Activated CD4-positive, alpha-beta memory T cell treated with anti-CD3 and anti-CD28 coated beads for 36 hours (primary cell): ENCODE measurements at regions not wholly inside any gene's neighbourhood (a gene's known extent, or its start where the extent isn't known, plus 50 kb on each side); places are given as distances from the start of the nearest gene placed in this dataset.

Source experiments
- CTCF ChIA-PET: fragments of 350-600 bp; sonication (Branson Sonifier 250); formaldehyde crosslinking; loops from one replicate; lab custom pipeline; 2021; ENCODE audit warnings: antibody characterized with exemption, inconsistent platforms; lab: Charles Lee
- POLR2A ChIA-PET: fragments of 350-600 bp; sonication (Branson Sonifier 250); formaldehyde crosslinking; loops from one replicate; lab custom pipeline; 2021; ENCODE audit warnings: antibody characterized with exemption; lab: Charles Lee
- DNase-seq: peaks from one replicate; pipeline ENCODE4 v3.0.0-alpha.2; 2020
- H3K27ac Mint-ChIP-seq: one replicate; pipeline ENCODE4 v1.8.0; 2021; ENCODE audit warnings: mixed read lengths
- H3K27me3 Mint-ChIP-seq: one replicate; pipeline ENCODE4 v1.8.0; 2021; ENCODE audit warnings: mixed read lengths
- H3K36me3 Mint-ChIP-seq: one replicate; pipeline ENCODE4 v1.8.0; 2021; ENCODE audit warnings: mixed read lengths
- H3K4me1 Mint-ChIP-seq: one replicate; pipeline ENCODE4 v1.8.0; 2021; ENCODE audit warnings: low read depth, mixed read lengths
- H3K4me3 Mint-ChIP-seq: one replicate; pipeline ENCODE4 v1.8.0; 2021; ENCODE audit warnings: mild to moderate bottlenecking, mixed read lengths
- H3K9me3 Mint-ChIP-seq: one replicate; pipeline ENCODE4 v1.8.0; 2021; ENCODE audit warnings: mixed read lengths
- intact Hi-C: fragments of 100-400 bp; cut with micrococcal nuclease; formaldehyde crosslinking; loops from one replicate; pipeline ENCODE4 v1.15.1; 2023

DNA sequence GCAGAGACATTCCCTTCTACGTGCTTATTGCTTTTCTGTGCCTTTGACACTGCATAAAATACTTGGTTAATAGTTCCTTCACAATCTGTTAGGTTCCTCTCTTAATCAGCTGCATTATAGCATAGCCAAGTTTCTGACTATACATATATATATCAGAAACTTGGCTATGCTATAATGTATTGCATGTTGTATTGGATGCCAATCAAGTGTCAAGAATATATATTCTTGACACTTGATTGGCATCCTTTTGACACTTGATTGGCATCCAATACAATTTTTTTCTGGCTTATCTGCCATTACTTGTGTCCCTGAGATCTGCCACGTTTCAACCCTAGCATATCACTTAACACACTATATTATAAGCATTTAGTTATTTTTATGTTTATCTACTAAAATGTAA, 949.7 kb upstream of the TENM4 start:
- intact Hi-C loops, result no loop called here
- Mint-ChIP-seq H3K9me3 (peaks cover 17% of the 10 kb centered on the region), H3K4me3 (no peak overlapping the region), H3K27ac (no peak overlapping the region), H3K36me3 (no peaks in the 10 kb centered on the region), H3K4me1 (no peaks in the 10 kb centered on the region), H3K27me3 (no peaks in the 10 kb centered on the region)
- DNase-seq, result no peak
- POLR2A ChIA-PET, result no interaction called here
- CTCF ChIA-PET, result no interaction called here

DNA sequence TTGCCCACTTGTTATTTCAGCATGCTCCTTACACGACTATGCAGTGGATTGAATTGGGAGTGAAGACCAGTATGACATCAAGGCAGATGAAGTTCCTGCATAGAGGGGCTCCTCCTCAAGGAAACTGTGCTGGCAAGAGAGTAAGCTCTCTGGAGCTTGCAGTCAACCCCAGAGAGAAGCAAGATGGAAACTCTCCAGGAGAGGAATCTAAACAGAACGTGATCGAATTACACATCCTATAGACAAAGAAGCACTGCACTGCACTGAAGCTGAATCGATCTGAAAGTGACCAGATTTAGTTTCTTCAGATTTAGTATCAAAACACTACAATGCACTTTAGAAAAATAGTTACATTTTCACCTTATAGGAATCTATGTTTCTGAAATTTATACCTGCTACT, 947.7 kb upstream of the TENM4 start:
- CTCF ChIA-PET, result no interaction called here
- intact Hi-C loops, result no loop called here
- no peak overlapping the region for H3K4me3 Mint-ChIP-seq
- H3K27ac Mint-ChIP-seq, result no peak overlapping the region
- POLR2A ChIA-PET, result no interaction called here
- no peaks in the 10 kb centered on the region for H3K27me3 Mint-ChIP-seq
- peaks cover 18% of the 10 kb centered on the region for H3K9me3 Mint-ChIP-seq
- DNase-seq, result no peak
- no peaks in the 10 kb centered on the region for H3K36me3 Mint-ChIP-seq
- H3K4me1 Mint-ChIP-seq, result no peaks in the 10 kb centered on the region

DNA sequence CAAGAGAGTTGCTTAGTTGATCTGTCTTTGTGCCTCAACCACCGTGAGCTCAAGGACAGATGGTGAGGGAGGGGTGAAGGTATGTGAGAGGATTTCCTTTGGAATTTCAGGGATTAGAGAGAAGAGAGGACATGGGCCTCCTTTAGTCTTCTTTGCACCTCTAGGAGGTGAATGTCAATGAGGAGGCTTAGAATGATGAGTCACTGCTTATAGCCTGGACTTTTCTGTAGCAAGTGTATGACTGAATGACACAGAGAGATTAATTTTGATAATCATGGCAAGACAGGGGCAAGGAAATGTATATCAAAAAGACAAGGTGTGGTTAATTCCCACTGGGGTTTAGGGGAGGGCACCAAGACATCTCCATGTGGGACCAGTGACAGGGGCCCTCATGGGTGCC, 947.3 kb upstream of the TENM4 start:
- Mint-ChIP-seq H3K4me3 (no peak overlapping the region), H3K4me1 (no peaks in the 10 kb centered on the region), H3K27me3 (no peaks in the 10 kb centered on the region), H3K27ac (no peak overlapping the region), H3K9me3 (peaks cover 18% of the 10 kb centered on the region), H3K36me3 (no peaks in the 10 kb centered on the region)
- ChIA-PET CTCF (no interaction called here), POLR2A (no interaction called here)
- DNase-seq, result no peak
- intact Hi-C loops, result no loop called here

DNA sequence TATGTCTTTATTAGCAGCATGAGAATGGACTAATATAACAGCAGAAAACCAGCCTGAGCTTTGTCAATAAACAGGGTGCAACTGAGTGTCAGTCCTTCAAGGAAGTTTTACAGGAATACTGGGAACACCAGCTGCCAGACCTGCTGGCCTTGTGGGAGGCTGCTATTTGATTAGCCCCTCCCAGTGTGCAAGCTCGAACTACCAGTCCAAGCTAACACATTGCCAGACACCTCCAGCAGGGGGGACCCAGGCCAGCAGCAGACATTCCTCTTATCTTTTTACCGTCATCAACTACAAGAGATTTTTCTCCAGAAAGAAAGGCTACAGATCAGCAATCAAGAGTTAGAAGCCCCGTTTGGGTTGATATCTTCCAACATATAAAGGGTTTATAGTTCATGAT, 942.8 kb upstream of the TENM4 start:
- Mint-ChIP-seq H3K4me1 (no peaks in the 10 kb centered on the region), H3K36me3 (no peaks in the 10 kb centered on the region), H3K4me3 (no peak overlapping the region), H3K27me3 (no peaks in the 10 kb centered on the region), H3K27ac (no peak overlapping the region), H3K9me3 (peaks cover 14% of the 10 kb centered on the region)
- DNase-seq, result no peak
- ChIA-PET POLR2A (no interaction called here), CTCF (no interaction called here)
- intact Hi-C loops, result no loop called here

DNA sequence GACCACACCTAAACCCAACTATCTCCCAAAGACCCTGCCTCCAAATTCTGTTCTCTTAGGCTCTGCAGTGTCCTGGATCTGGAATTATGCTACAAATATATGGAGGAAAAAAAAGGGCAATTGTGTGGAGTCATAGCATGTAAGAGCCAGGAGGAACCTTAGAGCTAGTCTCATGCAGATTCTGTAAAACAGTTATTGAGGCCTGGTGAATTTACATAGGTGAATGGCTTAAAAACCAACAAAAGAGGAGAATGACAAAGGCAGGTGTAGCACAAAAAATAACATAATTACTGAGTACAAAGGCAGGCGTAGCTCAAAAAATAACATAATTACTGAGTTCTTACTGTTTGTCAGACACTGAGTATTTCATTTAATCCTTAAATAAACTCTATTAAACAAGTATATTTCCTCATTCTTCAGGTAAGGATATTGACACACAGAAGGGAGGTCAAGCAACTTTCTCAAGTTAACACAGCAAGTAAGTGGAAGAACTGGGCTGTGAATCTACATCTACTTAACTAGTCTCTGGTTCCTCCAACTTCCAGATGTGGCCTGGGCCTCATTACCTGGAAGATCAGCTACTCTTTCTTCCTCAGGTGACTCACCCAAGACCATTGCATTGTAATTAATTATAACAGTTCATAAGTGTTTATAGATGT, 938.9 kb upstream of the TENM4 start:
- Mint-ChIP-seq H3K36me3 (no peaks in the 10 kb centered on the region), H3K27me3 (no peaks in the 10 kb centered on the region), H3K4me3 (no peak overlapping the region), H3K4me1 (no peaks in the 10 kb centered on the region), H3K27ac (no peak overlapping the region), H3K9me3 (peaks cover 5% of the 10 kb centered on the region)
- ChIA-PET CTCF (no interaction called here), POLR2A (no interaction called here)
- intact Hi-C loops, result no loop called here
- no peak for DNase-seq

DNA sequence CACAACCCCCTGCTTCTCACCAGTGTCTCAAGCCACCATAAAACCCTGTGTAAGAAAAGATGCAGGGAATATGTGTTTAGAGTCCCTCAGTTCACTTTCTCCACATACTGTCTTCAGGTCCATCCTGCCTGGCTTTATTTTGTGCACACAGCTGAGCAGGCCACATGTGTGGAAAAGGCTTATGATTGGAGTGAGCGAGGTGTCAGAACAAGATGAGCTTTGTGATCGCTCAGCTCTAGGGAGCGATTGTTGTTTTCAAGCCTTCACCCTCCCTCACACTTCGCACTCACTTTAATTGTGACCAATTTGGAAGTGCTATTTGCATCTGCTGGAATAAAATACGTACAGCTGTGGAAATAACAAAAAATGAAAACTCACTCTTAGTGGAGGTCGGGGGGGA, 931.1 kb upstream of the TENM4 start:
- no peaks in the 10 kb centered on the region for H3K27me3 Mint-ChIP-seq
- no peak for DNase-seq
- H3K4me3 Mint-ChIP-seq, result no peak overlapping the region
- no peaks in the 10 kb centered on the region for H3K36me3 Mint-ChIP-seq
- ChIA-PET CTCF (no interaction called here), POLR2A (no interaction called here)
- no peaks in the 10 kb centered on the region for H3K4me1 Mint-ChIP-seq
- intact Hi-C loops, result no loop called here
- H3K27ac Mint-ChIP-seq, result no peak overlapping the region
- H3K9me3 Mint-ChIP-seq, result peaks cover 13% of the 10 kb centered on the region

DNA sequence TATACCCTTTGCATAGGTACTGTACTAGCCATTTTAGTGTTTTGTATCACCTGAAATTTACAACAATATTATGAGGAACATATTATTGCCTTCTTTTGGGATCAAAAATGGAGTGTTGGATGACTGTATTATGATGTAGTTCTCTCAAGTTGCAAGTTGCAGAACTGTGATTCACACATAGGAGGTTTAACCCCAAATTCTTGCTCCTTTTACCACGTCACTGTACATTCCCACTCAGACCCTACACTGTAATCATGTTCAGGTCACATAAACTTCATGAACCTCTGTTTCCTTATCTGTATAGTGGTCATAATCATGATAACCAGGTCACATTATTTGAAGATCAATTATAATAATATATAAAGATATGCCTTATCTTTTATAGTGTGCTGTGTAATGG, 925.1 kb upstream of the TENM4 start:
- ChIA-PET POLR2A (no interaction called here), CTCF (no interaction called here)
- Mint-ChIP-seq H3K4me1 (no peaks in the 10 kb centered on the region), H3K36me3 (no peaks in the 10 kb centered on the region), H3K27ac (no peak overlapping the region), H3K9me3 (peaks cover 10% of the 10 kb centered on the region), H3K4me3 (no peak overlapping the region), H3K27me3 (no peaks in the 10 kb centered on the region)
- DNase-seq, result no peak
- intact Hi-C loops, result no loop called here

DNA sequence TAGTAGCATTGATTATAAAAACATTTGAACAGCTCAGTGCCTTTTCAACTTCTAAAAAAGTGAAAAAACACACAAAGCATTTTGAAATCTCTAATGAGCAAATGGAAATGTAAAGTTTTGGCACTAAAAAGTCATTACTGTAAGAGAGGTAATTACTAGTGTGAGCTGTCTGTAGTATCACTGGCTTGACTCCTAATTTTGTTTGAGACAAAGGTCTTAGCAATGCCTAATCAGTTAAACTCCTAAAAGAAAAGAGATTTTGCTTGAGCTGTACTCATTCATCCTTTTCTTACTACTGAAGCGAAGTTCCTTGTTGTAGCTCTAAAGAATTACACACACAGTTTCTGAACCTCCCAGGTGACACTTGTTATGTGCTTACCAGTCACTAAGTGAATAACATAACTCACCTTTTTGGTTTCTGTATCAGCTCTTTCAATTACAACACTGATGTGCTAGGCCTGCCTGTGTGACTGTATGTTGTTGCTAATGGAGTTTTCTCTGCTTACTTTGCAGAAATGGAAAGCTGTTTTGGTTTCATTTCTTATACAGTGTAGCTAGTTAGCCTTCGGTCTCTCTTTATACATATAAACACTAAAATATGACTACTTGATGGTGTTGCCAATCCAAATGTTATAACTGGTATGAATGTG, 924.4 kb upstream of the TENM4 start:
- H3K9me3 Mint-ChIP-seq, result peaks cover 8% of the 10 kb centered on the region
- no peak for DNase-seq
- H3K27ac Mint-ChIP-seq, result no peak overlapping the region
- H3K4me3 Mint-ChIP-seq, result no peak overlapping the region
- intact Hi-C loops, result no loop called here
- CTCF ChIA-PET, result no interaction called here
- POLR2A ChIA-PET, result interaction anchor here (0.5 kb wide), 1 partner anchor 153 kb away, joined by 3 read pairs; no protein-coding TSS in a partner anchor
- H3K4me1 Mint-ChIP-seq, result no peaks in the 10 kb centered on the region
- no peaks in the 10 kb centered on the region for H3K27me3 Mint-ChIP-seq
- no peaks in the 10 kb centered on the region for H3K36me3 Mint-ChIP-seq

DNA sequence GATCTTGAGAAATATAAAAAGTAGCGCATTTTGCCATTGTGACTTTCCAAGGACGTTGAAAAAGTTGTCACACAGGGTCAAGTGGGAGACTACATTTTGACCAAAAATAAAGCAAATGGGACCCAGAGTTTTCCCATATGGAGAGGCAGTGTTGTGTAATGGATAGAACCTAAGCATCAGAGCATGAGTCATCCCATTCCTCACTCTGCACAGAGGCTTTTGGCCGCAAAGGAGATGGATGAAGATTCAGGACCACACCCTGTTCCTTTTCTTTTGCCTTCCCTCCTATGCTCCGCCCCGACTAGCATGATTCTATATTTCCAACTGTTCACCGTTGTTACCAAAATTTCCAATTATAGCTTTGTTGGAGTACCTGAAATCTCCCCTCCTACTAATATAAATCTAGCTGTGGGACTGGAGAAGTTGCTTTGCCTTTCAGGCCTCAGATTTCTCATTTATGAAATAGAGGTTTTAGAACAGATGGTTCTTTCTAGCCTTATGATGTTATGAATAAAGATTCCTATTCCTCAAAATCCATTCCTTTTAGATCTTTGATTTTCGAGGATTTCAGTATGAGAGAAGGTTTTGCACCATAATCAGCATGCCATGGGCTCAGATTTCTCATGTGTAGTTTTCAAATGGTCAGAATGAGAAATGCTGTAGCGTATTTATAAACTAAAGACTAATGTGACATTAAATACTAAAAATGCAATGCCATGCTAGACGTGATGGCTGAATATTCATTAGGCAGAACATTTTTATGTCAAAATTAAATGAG, 921.9 kb upstream of the TENM4 start:
- CTCF ChIA-PET, result no interaction called here
- no peaks in the 10 kb centered on the region for H3K9me3 Mint-ChIP-seq
- H3K27ac Mint-ChIP-seq, result no peak overlapping the region
- intact Hi-C loops, result no loop called here
- no peaks in the 10 kb centered on the region for H3K27me3 Mint-ChIP-seq
- H3K4me1 Mint-ChIP-seq, result no peaks in the 10 kb centered on the region
- H3K4me3 Mint-ChIP-seq, result no peak overlapping the region
- POLR2A ChIA-PET, result no interaction called here
- H3K36me3 Mint-ChIP-seq, result no peaks in the 10 kb centered on the region
- DNase-seq, result no peak

DNA sequence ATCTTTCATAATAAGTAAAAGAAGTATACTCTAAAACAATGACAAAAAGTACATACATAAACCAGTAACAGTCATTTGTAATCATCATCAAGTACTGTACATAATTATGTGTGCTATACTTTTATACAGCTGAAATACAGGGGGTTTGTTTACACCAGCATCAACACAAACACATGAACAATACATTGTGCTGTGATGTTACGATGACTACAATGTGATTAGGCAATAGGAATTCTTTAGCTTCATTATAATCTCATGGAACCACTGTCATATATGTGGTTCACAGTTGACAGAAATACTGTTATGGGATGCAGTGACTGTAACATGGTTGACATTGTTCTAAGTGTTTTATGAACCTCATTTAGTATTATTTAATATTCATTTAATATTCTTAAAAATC, 914.4 kb upstream of the TENM4 start:
- Mint-ChIP-seq H3K9me3 (peaks cover 9% of the 10 kb centered on the region), H3K4me1 (no peaks in the 10 kb centered on the region)
- intact Hi-C loops, result no loop called here

DNA sequence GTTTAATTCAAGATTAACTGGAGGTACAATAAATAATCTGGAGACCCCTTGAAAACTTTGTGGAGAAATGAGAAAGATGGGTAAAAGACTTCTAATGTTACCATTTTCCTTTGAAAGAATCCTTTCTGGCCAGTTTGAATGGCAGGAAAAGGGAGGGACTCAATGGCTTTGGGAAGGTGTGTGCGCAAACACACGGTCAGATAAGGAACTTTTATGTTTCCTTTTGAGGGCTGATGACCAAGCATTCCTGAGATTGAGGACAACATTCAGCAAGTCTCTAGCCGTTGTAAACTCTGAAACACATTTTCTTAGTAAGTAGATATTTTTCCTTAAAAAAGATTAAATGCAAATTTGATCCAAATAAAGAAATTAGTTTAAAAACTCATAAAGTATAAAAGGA, 909.7 kb upstream of the TENM4 start:
- Mint-ChIP-seq H3K27ac (no peak overlapping the region), H3K9me3 (peaks cover 3% of the 10 kb centered on the region), H3K36me3 (no peaks in the 10 kb centered on the region), H3K4me3 (no peak overlapping the region), H3K27me3 (no peaks in the 10 kb centered on the region), H3K4me1 (no peaks in the 10 kb centered on the region)
- CTCF ChIA-PET, result no interaction called here
- intact Hi-C loops, result no loop called here
- POLR2A ChIA-PET, result no interaction called here
- DNase-seq, result no peak

More for the DNA sequence above, 914.4 kb upstream of the TENM4 start:
- no peaks in the 10 kb centered on the region for H3K27me3 Mint-ChIP-seq
- H3K27ac Mint-ChIP-seq, result no peak overlapping the region
- no peak overlapping the region for H3K4me3 Mint-ChIP-seq
- no peaks in the 10 kb centered on the region for H3K36me3 Mint-ChIP-seq
- DNase-seq, result no peak
- ChIA-PET CTCF (no interaction called here), POLR2A (no interaction called here)

DNA sequence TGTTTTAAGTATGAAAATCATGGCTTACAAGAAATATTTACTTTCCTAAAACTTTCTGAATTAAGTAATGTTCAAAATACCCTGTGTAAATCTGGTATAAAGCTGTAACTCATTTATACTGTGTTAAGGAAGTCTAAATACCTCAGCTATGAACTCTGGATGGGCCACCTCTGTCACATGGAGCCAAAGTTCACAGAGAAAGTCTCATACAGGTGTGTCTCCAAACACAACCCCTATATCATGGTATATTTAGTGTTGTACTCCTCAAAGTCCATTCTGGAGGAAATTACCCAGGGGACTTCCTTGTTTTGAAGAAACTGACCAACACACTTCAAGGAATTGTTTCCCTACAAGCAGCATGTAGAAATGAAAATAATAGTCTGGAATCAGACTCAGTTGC, 909.2 kb upstream of the TENM4 start:
- intact Hi-C loops, result no loop called here
- Mint-ChIP-seq H3K4me1 (no peaks in the 10 kb centered on the region), H3K9me3 (peaks cover 3% of the 10 kb centered on the region), H3K4me3 (no peak overlapping the region), H3K27me3 (no peaks in the 10 kb centered on the region), H3K36me3 (no peaks in the 10 kb centered on the region), H3K27ac (no peak overlapping the region)
- no peak for DNase-seq
- ChIA-PET POLR2A (no interaction called here), CTCF (no interaction called here)
